ENCODE measurements at regions not wholly inside any gene's neighbourhood (a gene's known extent, or its start where the extent isn't known, plus 50 kb on each side); places are given as distances from the start of the nearest gene placed in this dataset.

DNA sequence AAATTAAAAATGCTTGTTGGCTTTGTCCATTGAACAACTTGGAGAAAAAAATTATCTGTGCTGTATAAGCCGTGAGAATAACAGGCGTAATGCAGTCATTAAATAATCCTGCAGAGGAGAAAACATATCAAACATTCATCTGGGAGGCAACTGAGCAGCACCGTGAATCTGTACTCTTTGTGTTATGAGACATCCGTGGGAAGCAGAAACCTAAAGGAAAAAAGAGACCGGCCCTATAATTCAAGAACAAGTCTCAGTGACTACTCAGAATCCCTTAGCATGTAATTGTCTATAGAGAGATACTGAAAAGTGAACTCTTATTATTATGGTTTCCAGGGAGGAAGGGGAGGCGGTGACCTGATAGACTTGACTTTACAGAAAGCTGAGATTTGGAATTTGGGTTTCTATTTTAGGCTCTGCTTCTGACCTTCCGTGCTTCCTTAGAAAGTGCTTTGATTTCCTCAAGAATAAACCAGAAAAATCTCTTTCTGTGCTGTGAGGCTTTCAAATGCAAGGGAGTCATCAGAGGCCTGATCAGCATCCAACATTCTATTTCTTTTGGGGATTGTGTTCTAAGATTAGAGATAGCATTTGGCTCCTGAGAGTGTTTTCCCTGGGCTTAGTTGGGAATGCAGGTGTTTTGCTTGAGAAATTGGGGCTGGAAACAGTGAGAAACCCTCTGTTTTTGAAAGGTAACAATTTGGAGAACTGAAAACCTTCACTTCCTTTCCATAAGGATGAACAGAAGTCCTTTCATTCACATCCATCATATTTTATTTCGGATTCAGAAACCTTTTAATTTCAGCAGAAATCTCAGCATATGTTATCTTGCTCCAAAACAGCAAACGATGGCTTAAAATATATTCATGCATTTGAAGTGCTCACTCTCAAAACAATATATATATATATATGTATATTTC, 296.7 kb downstream of the CSNK1G3 start:
- Histone ChIP-seq H3K27ac (ENCODE audit: low read length in 2 of 2) (no peak overlapping the region), H3K79me2 (ENCODE audit: control insufficient read depth, insufficient read depth, low read length) (no peaks in the 10 kb centered on the region), H3K4me1 (ENCODE audit: control insufficient read depth in 2 of 2, insufficient read depth in 2 of 2, low read length in 2 of 2) (peaks cover 7 to 8% of the 10 kb centered on the region in 2 donors), H3K27me3 (replicated peaks in 1 of 4; ENCODE audit: control extremely low read depth in 1 of 4, control insufficient read depth in 3 of 4, insufficient read depth in 4 of 4, low read length in 3 of 4) (no peaks in the 10 kb centered on the region), H3K4me2 (replicated peaks; ENCODE audit: low read depth, low read length, poor library complexity, severe bottlenecking) (no peak overlapping the region), H2AFZ (ENCODE audit: insufficient read depth, low read depth, low read length, poor library complexity, severe bottlenecking) (no peak overlapping the region), H4K20me1 (ENCODE audit: control insufficient read depth, insufficient read depth, low read length, poor library complexity, severe bottlenecking) (no peaks in the 10 kb centered on the region), H3K4me3 (ENCODE audit: control extremely low read depth in 1 of 5, extremely low read depth in 1 of 5, insufficient read depth in 1 of 5, low read depth in 2 of 5, low read length in 4 of 5) (no peak overlapping the region), H3K36me3 (replicated peaks in 1 of 2; ENCODE audit: control extremely low read depth in 1 of 2, control insufficient read depth in 1 of 2, extremely low read depth in 1 of 2, insufficient read depth in 2 of 2, low read length in 1 of 2) (no peaks in the 10 kb centered on the region), H3K9me3 (ENCODE audit: control extremely low read depth in 1 of 3, control insufficient read depth in 2 of 3, insufficient read depth in 1 of 3, low read length in 2 of 3) (no peaks in the 10 kb centered on the region), H3K9ac (ENCODE audit: low read length) (no peak overlapping the region)
- Mint-ChIP-seq H3K27ac (no peak overlapping the region), H3K27me3 (no peaks in the 10 kb centered on the region), H3K9me3 (ENCODE audit: insufficient read depth) (no peaks in the 10 kb centered on the region), H3K4me1 (peaks cover 12% of the 10 kb centered on the region), H3K4me3 (no peak overlapping the region)
- 100% methylated on average over 2 of the region's 9 CpGs for WGBS (ENCODE audit: insufficient coverage)
- intact Hi-C loops (cut with micrococcal nuclease): no loop called here
- ChIA-PET POLR2A (no interaction called here), CTCF (no interaction called here)
- DNase-seq: no peak
- TF ChIP-seq, protein P1, sequence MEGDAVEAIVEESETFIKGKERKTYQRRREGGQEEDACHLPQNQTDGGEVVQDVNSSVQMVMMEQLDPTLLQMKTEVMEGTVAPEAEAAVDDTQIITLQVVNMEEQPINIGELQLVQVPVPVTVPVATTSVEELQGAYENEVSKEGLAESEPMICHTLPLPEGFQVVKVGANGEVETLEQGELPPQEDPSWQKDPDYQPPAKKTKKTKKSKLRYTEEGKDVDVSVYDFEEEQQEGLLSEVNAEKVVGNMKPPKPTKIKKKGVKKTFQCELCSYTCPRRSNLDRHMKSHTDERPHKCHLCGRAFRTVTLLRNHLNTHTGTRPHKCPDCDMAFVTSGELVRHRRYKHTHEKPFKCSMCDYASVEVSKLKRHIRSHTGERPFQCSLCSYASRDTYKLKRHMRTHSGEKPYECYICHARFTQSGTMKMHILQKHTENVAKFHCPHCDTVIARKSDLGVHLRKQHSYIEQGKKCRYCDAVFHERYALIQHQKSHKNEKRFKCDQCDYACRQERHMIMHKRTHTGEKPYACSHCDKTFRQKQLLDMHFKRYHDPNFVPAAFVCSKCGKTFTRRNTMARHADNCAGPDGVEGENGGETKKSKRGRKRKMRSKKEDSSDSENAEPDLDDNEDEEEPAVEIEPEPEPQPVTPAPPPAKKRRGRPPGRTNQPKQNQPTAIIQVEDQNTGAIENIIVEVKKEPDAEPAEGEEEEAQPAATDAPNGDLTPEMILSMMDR (IDR thresholded peaks at IDR 0.05): no peak
- TF ChIP-seq EZH2 (IDR thresholded peaks at IDR 0.05; ENCODE audit: borderline replicate concordance, insufficient read depth, low read depth, low read length, poor library complexity, severe bottlenecking): no peak
- ATAC-seq (ENCODE audit: low read depth): no peak

DNA sequence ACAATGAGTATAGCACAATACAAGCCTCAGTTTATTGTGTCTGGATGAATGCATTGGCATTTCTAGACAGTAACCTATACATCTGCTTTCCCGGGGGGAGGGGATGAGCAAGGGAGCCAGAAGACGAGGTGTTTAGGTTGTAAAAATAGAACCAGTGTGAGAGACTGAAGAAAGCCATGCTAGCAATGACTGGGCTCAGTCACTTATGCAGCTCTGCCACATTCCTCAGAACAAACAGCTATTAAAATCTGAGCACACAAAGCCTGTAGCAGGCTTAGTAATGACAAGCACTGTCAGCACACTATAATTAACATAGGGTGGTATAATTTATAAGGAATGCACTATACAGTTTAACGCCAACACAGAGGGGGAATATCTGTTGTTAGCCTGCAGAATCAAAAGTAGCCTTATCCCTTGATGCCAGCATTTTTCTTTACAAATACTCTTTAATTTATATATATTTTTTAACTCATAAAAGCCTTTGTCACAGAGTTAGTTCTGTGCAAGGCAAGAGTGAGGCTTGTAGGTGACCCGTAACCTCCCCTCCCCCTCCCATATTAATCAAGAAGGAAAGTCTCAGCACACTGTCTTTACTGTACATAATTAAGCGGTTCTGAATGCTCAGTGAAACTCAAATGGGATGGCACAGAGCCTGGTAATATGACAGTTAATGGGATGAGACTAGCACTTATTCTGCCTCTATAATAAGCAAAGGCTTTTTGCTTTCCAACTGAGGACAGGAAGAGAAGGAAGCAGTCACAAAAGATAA, 295.4 kb downstream of the CSNK1G3 start:
- Mint-ChIP-seq H3K27me3 (no peaks in the 10 kb centered on the region), H3K9me3 (ENCODE audit: insufficient read depth) (no peaks in the 10 kb centered on the region), H3K4me1 (peaks cover 10% of the 10 kb centered on the region), H3K27ac (no peak overlapping the region), H3K4me3 (no peak overlapping the region)
- Histone ChIP-seq H3K9ac (ENCODE audit: low read length) (no peak overlapping the region), H2AFZ (ENCODE audit: insufficient read depth, low read depth, low read length, poor library complexity, severe bottlenecking) (no peak overlapping the region), H3K9me3 (ENCODE audit: control extremely low read depth in 1 of 3, control insufficient read depth in 2 of 3, insufficient read depth in 1 of 3, low read length in 2 of 3) (no peaks in the 10 kb centered on the region), H3K27ac (ENCODE audit: low read length in 2 of 2) (no peak overlapping the region), H3K4me1 (ENCODE audit: control insufficient read depth in 2 of 2, insufficient read depth in 2 of 2, low read length in 2 of 2) (peaks cover 7 to 8% of the 10 kb centered on the region in 2 donors), H3K4me3 (ENCODE audit: control extremely low read depth in 1 of 5, extremely low read depth in 1 of 5, insufficient read depth in 1 of 5, low read depth in 2 of 5, low read length in 4 of 5) (no peak overlapping the region), H3K4me2 (replicated peaks; ENCODE audit: low read depth, low read length, poor library complexity, severe bottlenecking) (no peak overlapping the region), H3K36me3 (replicated peaks in 1 of 2; ENCODE audit: control extremely low read depth in 1 of 2, control insufficient read depth in 1 of 2, extremely low read depth in 1 of 2, insufficient read depth in 2 of 2, low read length in 1 of 2) (no peaks in the 10 kb centered on the region), H3K27me3 (replicated peaks in 1 of 4; ENCODE audit: control extremely low read depth in 1 of 4, control insufficient read depth in 3 of 4, insufficient read depth in 4 of 4, low read length in 3 of 4) (no peaks in the 10 kb centered on the region), H3K79me2 (ENCODE audit: control insufficient read depth, insufficient read depth, low read length) (no peaks in the 10 kb centered on the region), H4K20me1 (ENCODE audit: control insufficient read depth, insufficient read depth, low read length, poor library complexity, severe bottlenecking) (no peaks in the 10 kb centered on the region)
- POLR2A ChIA-PET: no interaction called here
- intact Hi-C loops (cut with micrococcal nuclease): no loop called here
- no peak for TF ChIP-seq EZH2 (IDR thresholded peaks at IDR 0.05; ENCODE audit: borderline replicate concordance, insufficient read depth, low read depth, low read length, poor library complexity, severe bottlenecking)
- TF ChIP-seq, protein P1 (IDR thresholded peaks at IDR 0.05): no peak
- no CpG with 5 or more reads among the region's 5 CpGs for WGBS (ENCODE audit: insufficient coverage)
- CTCF ChIA-PET: no interaction called here
- no peak for DNase-seq
- no peak for ATAC-seq (ENCODE audit: low read depth)
